Smooth muscle cell (in vitro differentiated cells): ENCODE measurements at regions not wholly inside any gene's neighbourhood (a gene's known extent, or its start where the extent isn't known, plus 50 kb on each side); places are given as distances from the start of the nearest gene placed in this dataset.

Source experiments
- DNase-seq: peaks from one replicate; lab custom pipeline; 2025; ENCODE audit not compliant: unreplicated experiment; lab: John Stamatoyannopoulos, UW
- H2AFZ ChIP-seq: fragments of 200-600 bp; sonication (generic); 2 replicates; pipeline ENCODE4 v1.6.0; 2016; ENCODE audit warnings: antibody characterized with exemption, low read depth, mild to moderate bottlenecking
- H3F3A ChIP-seq: fragments of 200-600 bp; sonication (generic); 2 replicates; pipeline ENCODE4 v1.6.0; 2017; ENCODE audit warnings: antibody characterized with exemption, low read depth
- H3K27ac ChIP-seq: fragments of 200-600 bp; sonication (generic); 2 replicates; pipeline ENCODE4 v1.5.1; 2016; ENCODE audit warnings: low read depth, mild to moderate bottlenecking
- H3K27me3 ChIP-seq: fragments of 200-600 bp; sonication (generic); 2 replicates; pipeline ENCODE4 v1.6.1; 2016; ENCODE audit warnings: low read depth, mild to moderate bottlenecking
- H3K36me3 ChIP-seq: fragments of 200-600 bp; sonication (generic); 2 replicates; pipeline ENCODE4 v1.5.1; 2016; ENCODE audit warnings: low read depth
- H3K4me1 ChIP-seq: fragments of 200-600 bp; sonication (generic); 2 replicates; pipeline ENCODE4 v1.5.1; 2016; ENCODE audit warnings: low read depth
- H3K4me2 ChIP-seq: fragments of 200-600 bp; sonication (generic); 2 replicates; pipeline ENCODE4 v1.6.0; 2016; ENCODE audit warnings: mild to moderate bottlenecking
- H3K4me3 ChIP-seq: fragments of 200-600 bp; sonication (generic); 2 replicates; pipeline ENCODE4 v1.5.1; 2016; ENCODE audit warnings: mild to moderate bottlenecking
- H3K79me2 ChIP-seq: fragments of 200-600 bp; sonication (generic); 2 replicates; pipeline ENCODE4 v1.6.0; 2016; ENCODE audit warnings: low read depth, mild to moderate bottlenecking
- H3K9ac ChIP-seq: fragments of 200-600 bp; sonication (generic); 2 replicates; pipeline ENCODE4 v1.6.0; 2016; ENCODE audit warnings: low read depth
- H3K9me3 ChIP-seq: fragments of 200-600 bp; sonication (generic); replicated peaks from 2 replicates; pipeline ENCODE4 v1.5.1; 2016; ENCODE audit warnings: low read depth
- H4K20me1 ChIP-seq: fragments of 200-600 bp; sonication (generic); 2 replicates; pipeline ENCODE4 v1.6.0; 2016; ENCODE audit warnings: low read depth
- CTCF ChIP-seq: fragments of 200-600 bp; sonication (generic); IDR thresholded peaks from 2 replicates; pipeline ENCODE4 v1.5.1; 2017; ENCODE audit warnings: borderline replicate concordance, mild to moderate bottlenecking, antibody characterized with exemption; ENCODE audit not compliant: insufficient read depth, poor library complexity, severe bottlenecking
- WGBS: methylation state at CpG from one replicate; pipeline ENCODE4 v1.1.7; 2016; ENCODE audit warnings: low lambda C conversion rate; 5-methylcytosine and 5-hydroxymethylcytosine counted together

DNA sequence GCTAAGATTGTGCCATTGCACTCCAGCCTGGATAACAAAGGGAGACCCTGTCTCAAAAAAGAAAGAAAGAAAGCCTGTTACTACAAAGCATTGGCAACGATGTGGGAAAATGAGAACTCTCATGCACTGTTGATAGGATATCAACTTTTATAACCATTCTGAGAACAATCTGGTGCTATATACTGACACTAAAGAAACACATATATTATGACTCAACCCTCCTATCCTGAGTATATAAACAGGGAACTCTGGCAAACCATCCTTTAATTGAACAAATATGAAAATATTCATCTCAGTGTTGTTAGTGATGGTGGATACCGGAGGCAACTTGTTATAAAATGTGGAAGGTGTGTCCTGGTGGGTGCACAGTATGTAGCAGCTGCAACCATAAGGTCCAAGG lies 53.0 kb upstream of the SOD3 start:
- DNase-seq: no peak
- Histone ChIP-seq H3K9ac (no peak overlapping the region), H3K4me1 (peaks cover 12% of the 10 kb centered on the region), H3K4me2 (no peak overlapping the region), H3K27me3 (no peaks in the 10 kb centered on the region), H3F3A (no peaks in the 10 kb centered on the region), H3K79me2 (no peaks in the 10 kb centered on the region), H2AFZ (no peak overlapping the region), H3K9me3 (peaks cover 2% of the 10 kb centered on the region), H3K27ac (no peak overlapping the region), H3K4me3 (no peak overlapping the region), H4K20me1 (no peaks in the 10 kb centered on the region), H3K36me3 (no peaks in the 10 kb centered on the region)
- TF ChIP-seq CTCF: no peak
- WGBS: 88% methylated on average over 2 of the region's 2 CpGs

DNA sequence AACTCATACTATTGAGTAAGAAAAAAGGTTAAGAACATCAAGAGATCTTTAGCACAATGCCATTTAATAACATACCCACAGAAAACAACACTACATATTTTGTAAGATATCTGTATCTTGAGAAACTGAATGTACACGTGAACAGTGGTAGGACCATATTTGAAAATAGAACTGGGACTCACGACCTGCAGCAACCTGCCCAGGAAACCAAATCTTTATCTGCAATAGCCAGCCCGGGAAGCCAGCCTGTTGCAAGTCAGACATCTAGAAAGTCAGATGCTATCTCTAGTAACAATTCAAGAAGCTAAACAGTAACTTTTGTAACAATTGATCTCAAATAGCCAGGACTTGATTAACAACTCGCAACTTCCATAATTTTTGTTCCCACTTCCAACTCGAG lies 52.6 kb upstream of the SOD3 start:
- TF ChIP-seq CTCF: no peak
- no peak overlapping the region for H3K4me2 ChIP-seq
- H3K4me1 ChIP-seq: peaks cover 12% of the 10 kb centered on the region
- H3K9ac ChIP-seq: no peak overlapping the region
- H3K36me3 ChIP-seq: no peaks in the 10 kb centered on the region
- 78% methylated on average over 5 of the region's 5 CpGs for WGBS
- DNase-seq: no peak
- no peaks in the 10 kb centered on the region for H3F3A ChIP-seq
- H3K79me2 ChIP-seq: no peaks in the 10 kb centered on the region
- H4K20me1 ChIP-seq: no peaks in the 10 kb centered on the region
- H3K4me3 ChIP-seq: no peak overlapping the region
- no peak overlapping the region for H2AFZ ChIP-seq
- H3K27ac ChIP-seq: no peak overlapping the region
- H3K27me3 ChIP-seq: no peaks in the 10 kb centered on the region
- H3K9me3 ChIP-seq: no peaks in the 10 kb centered on the region

DNA sequence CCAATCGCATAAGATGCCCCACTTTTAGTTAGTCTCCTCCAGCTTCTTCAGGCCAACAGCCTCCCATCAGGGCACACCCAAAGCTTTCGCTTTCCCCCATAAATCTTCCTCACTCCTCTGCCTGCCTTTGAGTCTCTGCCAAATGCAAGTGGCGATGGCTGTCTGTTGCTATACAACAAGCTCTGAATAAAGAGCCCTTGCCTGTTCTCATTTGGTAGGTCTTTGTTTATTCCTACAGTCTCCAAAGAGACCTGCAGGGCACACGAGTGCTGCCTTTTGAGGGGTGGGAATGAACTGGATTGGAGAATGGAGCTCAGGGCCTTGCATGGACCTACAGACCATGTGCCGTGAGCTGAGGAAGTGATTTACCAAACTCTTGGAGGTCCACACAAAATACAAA lies 52.2 kb upstream of the SOD3 start:
- H3K27ac ChIP-seq: no peak overlapping the region
- peaks cover 12% of the 10 kb centered on the region for H3K4me1 ChIP-seq
- H2AFZ ChIP-seq: no peak overlapping the region
- H3K36me3 ChIP-seq: no peaks in the 10 kb centered on the region
- H3K4me2 ChIP-seq: no peak overlapping the region
- no peaks in the 10 kb centered on the region for H3K79me2 ChIP-seq
- 94% methylated on average over 5 of the region's 5 CpGs for WGBS
- no peak overlapping the region for H3K4me3 ChIP-seq
- H3F3A ChIP-seq: no peaks in the 10 kb centered on the region
- no peak overlapping the region for H3K9ac ChIP-seq
- no peak for DNase-seq
- H3K27me3 ChIP-seq: no peaks in the 10 kb centered on the region
- TF ChIP-seq CTCF: no peak
- no peaks in the 10 kb centered on the region for H4K20me1 ChIP-seq
- H3K9me3 ChIP-seq: no peaks in the 10 kb centered on the region

GRCh38 chr4:24743927-24744326 lies 51.4 kb upstream of the SOD3 start:
- 20% methylated on average over 5 of the region's 5 CpGs for WGBS
- Histone ChIP-seq H3K4me3 (no peak overlapping the region), H3K4me1 (peaks cover 12% of the 10 kb centered on the region), H3K4me2 (peak overlapping the region; percentile 9), H3K27me3 (no peaks in the 10 kb centered on the region), H3K9ac (no peak overlapping the region), H3K27ac (no peak overlapping the region), H3K9me3 (no peaks in the 10 kb centered on the region), H3F3A (no peaks in the 10 kb centered on the region), H4K20me1 (no peaks in the 10 kb centered on the region), H2AFZ (peak overlapping the region; percentile 6), H3K79me2 (no peaks in the 10 kb centered on the region), H3K36me3 (no peaks in the 10 kb centered on the region)
- TF ChIP-seq CTCF: no peak
- no peak for DNase-seq
